Stimulated activated CD4-positive, alpha-beta T cell treated with anti-CD3 and anti-CD28 coated beads, Interleukin-1b, Interleukin-23, amount 100 ng/mL, for 48 hours (primary cell): ENCODE measurements at regions not wholly inside any gene's neighbourhood (a gene's known extent, or its start where the extent isn't known, plus 50 kb on each side); places are given as distances from the start of the nearest gene placed in this dataset.
A peak's percentile ranks its signal among the peaks of the same experiment; 100 is the strongest.

ENCODE experiments used
- DNase-seq: peaks from one replicate; pipeline ENCODE4 v3.0.0-alpha.2; 2020

GRCh38 chr2:67790622-67791021 is 272.2 kb downstream of the C1D start:
- no peak for DNase-seq

GRCh38 chr2:67792191-67792590 is 270.6 kb downstream of the C1D start:
- no peak for DNase-seq

- DNase-seq = no peak
These were observed 270.1 kb downstream of the C1D start for GRCh38 chr2:67792681-67793091.

GRCh38 chr2:67797801-67798540 is 264.8 kb downstream of the C1D start:
- no peak for DNase-seq

GRCh38 chr2:67798541-67799160 is 264.2 kb downstream of the C1D start:
- DNase-seq = no peak

GRCh38 chr2:67799886-67800285 is 262.9 kb downstream of the C1D start:
- DNase-seq = no peak

- DNase-seq = no peak
These were observed 260.5 kb downstream of the C1D start for GRCh38 chr2:67802291-67802690.

GRCh38 chr2:67802824-67803223 is 260.0 kb downstream of the C1D start:
- no peak for DNase-seq

- DNase-seq = no peak
These were observed 256.0 kb downstream of the C1D start for GRCh38 chr2:67806816-67807215.

GRCh38 chr2:67808112-67808511 is 254.7 kb downstream of the C1D start:
- no peak for DNase-seq

- DNase-seq = no peak
These were observed 250.1 kb downstream of the C1D start for GRCh38 chr2:67812682-67813081.

- DNase-seq = no peak
These were observed 239.1 kb downstream of the C1D start for GRCh38 chr2:67823726-67824125.

- DNase-seq = no peak
These were observed 238.6 kb downstream of the C1D start for GRCh38 chr2:67824186-67824585.

- DNase-seq = no peak
These were observed 237.3 kb downstream of the C1D start for GRCh38 chr2:67825476-67825875.

GRCh38 chr2:67828066-67828465 is 234.7 kb downstream of the C1D start:
- no peak for DNase-seq

GRCh38 chr2:67829470-67829869 is 233.3 kb downstream of the C1D start:
- no peak for DNase-seq

GRCh38 chr2:67833632-67834031 is 229.2 kb downstream of the C1D start:
- no peak for DNase-seq

- no peak for DNase-seq
These were observed 228.3 kb downstream of the C1D start for GRCh38 chr2:67834482-67834881.

- DNase-seq = no peak
These were observed 227.5 kb downstream of the C1D start for GRCh38 chr2:67835266-67835665.

- no peak for DNase-seq
These were observed 225.9 kb downstream of the C1D start for GRCh38 chr2:67836866-67837265.

- DNase-seq = no peak
These were observed 224.6 kb downstream of the C1D start for GRCh38 chr2:67838205-67838604.

- no peak for DNase-seq
These were observed 223.6 kb downstream of the C1D start for GRCh38 chr2:67839242-67839641.

- no peak for DNase-seq
These were observed 223.1 kb downstream of the C1D start for GRCh38 chr2:67839668-67840067.

- peak; percentile 21 for DNase-seq
These were observed 222.2 kb downstream of the C1D start for GRCh38 chr2:67840460-67841068.
